Prostate gland (tissue), 2 donors: ENCODE measurements at regions not wholly inside any gene's neighbourhood (a gene's known extent, or its start where the extent isn't known, plus 50 kb on each side); places are given as distances from the start of the nearest gene placed in this dataset.

ENCODE experiments used
- CTCF ChIP-seq, 4 experiments: fragments of 200-600 bp in 2 of 4; fragments of 450-650 bp in 2 of 4; sonication (generic) in 2 of 4; IDR thresholded peaks; 1 replicate in 3 of 4; 2 replicates in 1 of 4; pipeline ENCODE4 v1.5.1; 2016 to 2019; ENCODE audit warnings: antibody characterized with exemption in 4 of 4, mild to moderate bottlenecking in 2 of 4, moderate library complexity in 2 of 4
- POLR2AphosphoS5 ChIP-seq: sonication (generic); formaldehyde crosslinking; IDR thresholded peaks from one replicate; pipeline ENCODE4 v1.6.1; 2017; ENCODE audit warnings: antibody characterized with exemption

DNA sequence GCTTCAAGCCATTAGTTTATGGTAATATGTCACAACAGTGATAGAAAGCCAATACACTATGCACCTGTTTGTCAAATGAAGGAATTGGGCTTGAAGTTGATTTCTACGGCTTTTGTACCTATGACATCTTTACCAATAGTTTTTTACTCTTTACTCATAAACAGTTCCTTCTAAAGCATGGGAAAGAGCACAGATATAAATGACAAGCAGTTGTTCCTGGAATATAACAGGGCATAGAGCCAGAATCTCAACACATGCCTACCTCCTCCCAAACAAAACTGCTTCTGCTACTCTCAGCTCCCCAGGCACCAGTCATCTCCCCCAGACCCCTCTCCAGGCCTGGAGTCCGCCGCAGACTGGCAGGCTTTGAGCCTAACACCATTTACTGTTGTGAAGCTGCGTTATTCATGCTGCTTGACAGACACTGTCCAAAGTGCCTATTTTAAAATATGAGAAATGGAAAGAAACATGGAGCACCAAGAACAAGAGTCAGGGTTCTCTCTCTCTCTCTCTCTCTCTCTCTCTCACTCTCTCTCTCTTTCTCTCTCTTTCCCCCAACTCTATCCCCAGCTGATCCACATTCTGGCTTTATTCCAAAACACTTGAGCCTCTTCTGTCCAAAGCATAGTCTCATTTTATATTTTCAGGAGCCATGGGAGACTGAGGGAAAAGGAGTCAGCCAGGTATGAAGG is 111.6 kb downstream of the ADRB2 start:
- no peak for TF ChIP-seq CTCF (IDR thresholded peaks at IDR 0.05)
- TF ChIP-seq POLR2AphosphoS5, result no peak
